NCI-H1417 (cell line): ENCODE measurements at regions not wholly inside any gene's neighbourhood (a gene's known extent, or its start where the extent isn't known, plus 50 kb on each side); places are given as distances from the start of the nearest gene placed in this dataset.

ENCODE experiments used
- DNase-seq, 3 experiments: peaks; one replicate each; lab custom pipeline; 2025; lab: John Stamatoyannopoulos, UW

GRCh38 chr2:129654331-129654730 is 325.1 kb upstream of the RAB6C start:
- DNase-seq = no peak

- DNase-seq = no peak
Measured at GRCh38 chr2:129656081-129656598, 323.3 kb upstream of the RAB6C start.

- DNase-seq = no peak
Measured at GRCh38 chr2:129658430-129658829, 321.0 kb upstream of the RAB6C start.

- no peak for DNase-seq
Measured at GRCh38 chr2:129661935-129662334, 317.5 kb upstream of the RAB6C start.

- DNase-seq = no peak
Measured at GRCh38 chr2:129667577-129667976, 311.9 kb upstream of the RAB6C start.

GRCh38 chr2:129672521-129672920 is 306.9 kb upstream of the RAB6C start:
- no peak for DNase-seq

- DNase-seq = peak in 2 of 3 experiments; percentile 18 to 33
Measured at GRCh38 chr2:129673234-129673633, 306.2 kb upstream of the RAB6C start.

- DNase-seq = peak in 1 of 3 experiments; percentile 40
Measured at GRCh38 chr2:129673847-129674711, 305.4 kb upstream of the RAB6C start.

GRCh38 chr2:129678751-129679150 is 300.7 kb upstream of the RAB6C start:
- DNase-seq = no peak

GRCh38 chr2:129681788-129682187 is 297.7 kb upstream of the RAB6C start:
- no peak for DNase-seq

- no peak for DNase-seq
Measured at GRCh38 chr2:129689653-129690448, 289.6 kb upstream of the RAB6C start.

GRCh38 chr2:129695496-129695895 is 284.0 kb upstream of the RAB6C start:
- DNase-seq = no peak

- no peak for DNase-seq
Measured at GRCh38 chr2:129698593-129698992, 280.9 kb upstream of the RAB6C start.

GRCh38 chr2:129699781-129700573 is 279.5 kb upstream of the RAB6C start:
- no peak for DNase-seq

- no peak for DNase-seq
Measured at GRCh38 chr2:129702416-129703176, 276.9 kb upstream of the RAB6C start.

GRCh38 chr2:129705085-129705484 is 274.4 kb upstream of the RAB6C start:
- no peak for DNase-seq

GRCh38 chr2:129707800-129708199 is 271.7 kb upstream of the RAB6C start:
- DNase-seq = no peak

GRCh38 chr2:129708221-129708967 is 271.1 kb upstream of the RAB6C start:
- no peak for DNase-seq

- DNase-seq = peak in 1 of 3 experiments; percentile 4
Measured at GRCh38 chr2:129709001-129709955, 270.2 kb upstream of the RAB6C start.
